GM19238 (cell line): ENCODE measurements at regions not wholly inside any gene's neighbourhood (a gene's known extent, or its start where the extent isn't known, plus 50 kb on each side); places are given as distances from the start of the nearest gene placed in this dataset.

Experiments
- DNase-seq: peaks from one replicate; pipeline ENCODE4 v3.0.0; 2011; ENCODE audit warnings: low spot score; ENCODE audit not compliant: insufficient read length

DNA sequence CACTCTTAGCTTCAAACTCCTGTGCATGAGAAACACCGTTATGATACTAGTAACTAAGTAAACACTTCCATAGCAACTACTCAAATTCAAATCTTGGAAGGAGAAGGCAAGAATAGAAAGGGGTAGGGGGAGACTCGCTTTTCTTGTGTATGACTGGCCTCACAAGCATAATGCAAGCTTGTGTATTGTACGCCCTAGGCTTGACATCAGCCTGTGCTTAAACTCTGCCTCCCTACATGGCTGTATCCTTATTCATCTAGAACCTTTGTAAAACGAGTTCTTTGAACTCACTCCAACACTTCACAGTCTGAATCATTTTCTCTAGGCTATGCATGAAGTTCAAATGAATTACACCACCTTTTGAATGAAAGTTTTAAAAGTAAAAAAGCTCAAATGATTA is 1071.2 kb upstream of the ADGRL3 start:
- no peak for DNase-seq

GRCh38 chr4:60129740-60130139 is 1070.4 kb upstream of the ADGRL3 start:
- no peak for DNase-seq

- DNase-seq: no peak
These were observed 1066.8 kb upstream of the ADGRL3 start for GRCh38 chr4:60133375-60133774.

GRCh38 chr4:60134099-60134498 is 1066.0 kb upstream of the ADGRL3 start:
- no peak for DNase-seq

DNA sequence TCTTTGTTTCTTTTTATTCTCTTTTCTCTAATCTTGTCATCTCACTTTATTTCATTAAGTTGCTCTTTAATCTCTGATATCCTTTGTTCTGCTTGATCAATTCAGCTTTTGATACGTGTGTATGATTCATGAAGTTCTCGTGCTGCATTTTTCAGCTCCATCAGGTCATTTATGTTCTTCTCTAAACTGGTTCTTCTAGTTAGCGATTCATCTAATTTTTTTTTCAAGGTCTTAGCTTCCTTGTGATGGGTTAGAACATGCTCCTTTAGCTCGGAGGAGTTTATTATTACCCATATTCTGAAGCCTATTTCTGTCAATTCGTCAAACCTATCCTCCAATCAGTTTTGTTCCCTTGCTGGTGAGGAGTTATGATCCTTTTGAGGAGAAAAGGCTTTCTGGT is 1045.0 kb upstream of the ADGRL3 start:
- no peak for DNase-seq

DNA sequence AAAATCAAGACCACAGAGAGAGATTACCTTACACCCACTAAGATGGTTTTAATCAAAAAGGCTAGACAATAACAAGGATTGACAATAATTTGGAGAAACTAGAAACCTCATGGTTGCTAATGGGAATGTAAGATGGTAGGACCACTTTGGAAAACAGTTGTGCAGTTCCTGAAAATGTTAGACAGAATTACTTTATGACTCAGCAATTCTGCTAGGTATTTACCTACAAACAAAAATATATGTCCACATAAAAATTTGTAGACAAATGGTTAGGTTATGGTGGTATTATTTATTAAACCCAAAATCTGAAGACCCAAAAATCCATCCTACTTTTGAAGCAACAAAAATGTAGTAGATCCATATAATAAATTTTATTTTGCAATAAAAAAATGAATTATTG is 1027.0 kb upstream of the ADGRL3 start:
- DNase-seq: no peak

DNA sequence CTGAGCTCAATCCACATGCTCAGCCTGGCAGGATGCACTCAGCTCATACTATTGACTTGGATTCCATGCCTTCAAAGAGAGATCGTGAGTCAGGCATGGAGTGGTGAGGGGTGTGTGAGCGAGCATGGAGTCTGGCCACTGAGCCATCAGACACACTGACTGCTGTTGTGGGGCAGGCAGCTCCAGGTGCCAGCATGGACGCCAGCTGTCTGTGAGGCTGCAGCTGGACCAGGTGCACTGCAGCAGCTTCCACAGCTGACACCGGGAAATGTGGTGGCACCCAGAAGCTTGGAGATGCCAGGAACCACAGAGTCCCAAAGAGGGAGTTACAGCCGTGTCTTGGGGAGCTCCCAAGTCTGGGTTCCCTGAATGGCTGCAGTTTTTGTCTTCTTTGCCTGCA is 1026.4 kb upstream of the ADGRL3 start:
- DNase-seq: no peak

DNA sequence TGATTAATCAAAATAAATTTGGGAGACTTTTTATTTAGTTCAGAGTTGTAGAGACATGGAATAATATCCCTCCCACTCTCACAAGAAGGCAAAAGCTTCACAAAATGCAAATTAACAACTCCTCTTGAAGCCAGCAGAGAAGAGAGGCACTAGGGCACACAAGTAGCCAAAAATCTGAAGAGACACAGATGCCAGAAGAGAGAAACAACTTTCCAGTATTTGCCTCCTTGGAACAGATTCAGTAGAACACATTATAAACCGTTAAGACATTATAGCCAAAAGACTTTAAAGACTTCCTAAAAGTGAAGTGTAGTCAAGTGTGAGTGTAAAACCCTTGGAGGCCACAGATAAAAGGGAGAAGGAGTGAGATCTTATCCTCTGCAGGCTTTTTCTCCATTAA is 1024.9 kb upstream of the ADGRL3 start:
- no peak for DNase-seq

DNA sequence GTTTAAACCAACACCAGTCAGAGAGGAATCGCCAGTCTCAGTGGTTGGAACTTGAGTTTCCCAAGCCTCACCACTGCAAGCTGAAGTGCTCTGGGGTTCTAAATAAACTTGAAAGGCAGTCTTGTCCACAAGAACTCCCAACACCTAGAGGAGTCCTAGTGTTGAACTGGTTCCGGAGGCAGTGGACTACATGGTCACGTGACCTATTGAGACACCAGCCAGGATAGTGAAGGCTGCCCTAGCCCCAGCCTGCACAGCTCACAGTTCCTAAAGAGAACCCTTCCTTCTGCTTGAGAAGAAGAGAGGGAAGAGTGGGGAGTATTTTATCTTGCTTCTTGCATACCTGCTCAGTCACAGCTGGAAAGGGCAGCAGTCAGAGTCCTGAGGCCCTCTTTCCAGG is 1012.7 kb upstream of the ADGRL3 start:
- no peak for DNase-seq

DNA sequence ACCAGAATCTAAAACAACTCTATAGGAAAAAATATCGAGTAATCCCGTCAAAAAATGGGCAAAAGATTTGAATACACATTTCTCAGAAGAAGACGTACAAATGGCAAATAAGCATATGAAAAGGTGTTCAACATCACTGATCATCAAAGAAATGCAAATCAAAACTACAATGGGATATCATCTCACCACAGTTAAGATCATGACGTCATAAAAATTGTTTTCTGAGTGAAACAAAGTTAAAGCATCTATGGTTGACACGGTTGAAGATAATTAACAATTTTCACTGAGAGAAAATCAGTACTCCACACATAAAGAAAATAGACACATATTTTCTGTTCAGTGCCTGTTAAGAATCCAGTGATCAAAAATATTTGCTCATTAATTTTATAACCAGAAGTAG is 1010.8 kb upstream of the ADGRL3 start:
- no peak for DNase-seq

GRCh38 chr4:60194214-60194613 is 1005.9 kb upstream of the ADGRL3 start:
- DNase-seq: no peak

- no peak for DNase-seq
These were observed 1004.9 kb upstream of the ADGRL3 start for GRCh38 chr4:60195256-60195655.

GRCh38 chr4:60201052-60201673 is 999.0 kb upstream of the ADGRL3 start:
- peak; percentile 2 for DNase-seq

DNA sequence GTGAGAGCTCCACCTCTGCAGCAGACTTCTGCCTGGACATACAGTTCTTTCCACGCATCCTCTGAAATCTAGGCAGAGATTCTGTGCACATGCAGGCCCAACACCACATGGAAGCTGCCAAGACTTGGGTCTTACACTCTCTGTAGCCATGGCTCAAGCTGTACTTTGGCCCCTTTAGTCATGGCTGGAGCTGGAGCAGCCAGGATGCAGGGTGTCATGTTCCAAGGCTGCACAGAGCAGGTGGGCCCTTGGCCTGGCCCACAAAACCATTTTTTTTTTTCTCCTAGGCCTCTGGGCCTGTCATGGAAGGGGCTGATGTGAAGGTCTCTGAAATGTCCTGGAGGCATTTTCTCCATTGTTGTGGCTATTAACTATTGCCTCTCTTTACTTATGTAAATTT is 990.5 kb upstream of the ADGRL3 start:
- DNase-seq: no peak

- no peak for DNase-seq
These were observed 984.2 kb upstream of the ADGRL3 start for GRCh38 chr4:60215906-60216305.

DNA sequence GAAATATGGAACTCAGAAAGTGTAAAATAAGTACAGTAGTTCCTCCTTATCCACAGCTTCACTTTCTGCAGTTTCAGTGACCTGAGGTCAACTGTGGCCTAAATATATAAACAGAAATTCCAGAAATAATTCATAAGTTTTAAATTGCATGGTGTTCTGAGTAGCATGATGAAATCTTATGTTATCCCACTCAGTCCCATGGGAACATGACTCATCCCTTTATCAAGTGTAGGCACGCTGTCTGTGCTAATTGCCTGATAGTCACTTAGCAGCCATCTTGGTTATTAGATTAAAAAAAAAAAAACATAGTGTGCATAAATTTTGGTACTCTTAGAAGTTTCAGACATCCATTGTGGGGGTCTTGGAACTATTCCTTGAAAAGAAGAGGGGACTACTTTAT is 983.4 kb upstream of the ADGRL3 start:
- DNase-seq: no peak

DNA sequence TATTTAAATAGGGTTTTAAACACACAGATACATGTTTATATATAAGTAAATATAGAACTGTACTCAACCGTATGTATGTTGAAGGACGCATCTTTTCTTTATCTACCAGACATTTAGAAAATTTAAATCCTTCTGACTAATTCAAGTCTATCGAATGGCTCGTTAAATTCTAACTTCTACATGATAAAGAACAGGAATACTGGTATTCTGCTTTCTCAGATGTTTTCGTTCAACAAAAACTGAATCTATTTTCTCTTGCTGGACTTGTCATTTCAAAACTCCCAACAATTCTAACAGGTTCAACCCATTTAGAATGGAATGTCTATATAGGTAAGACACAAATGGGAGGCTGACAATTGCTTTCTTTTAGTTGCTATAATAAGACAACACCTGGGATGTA is 978.3 kb upstream of the ADGRL3 start:
- no peak for DNase-seq

DNA sequence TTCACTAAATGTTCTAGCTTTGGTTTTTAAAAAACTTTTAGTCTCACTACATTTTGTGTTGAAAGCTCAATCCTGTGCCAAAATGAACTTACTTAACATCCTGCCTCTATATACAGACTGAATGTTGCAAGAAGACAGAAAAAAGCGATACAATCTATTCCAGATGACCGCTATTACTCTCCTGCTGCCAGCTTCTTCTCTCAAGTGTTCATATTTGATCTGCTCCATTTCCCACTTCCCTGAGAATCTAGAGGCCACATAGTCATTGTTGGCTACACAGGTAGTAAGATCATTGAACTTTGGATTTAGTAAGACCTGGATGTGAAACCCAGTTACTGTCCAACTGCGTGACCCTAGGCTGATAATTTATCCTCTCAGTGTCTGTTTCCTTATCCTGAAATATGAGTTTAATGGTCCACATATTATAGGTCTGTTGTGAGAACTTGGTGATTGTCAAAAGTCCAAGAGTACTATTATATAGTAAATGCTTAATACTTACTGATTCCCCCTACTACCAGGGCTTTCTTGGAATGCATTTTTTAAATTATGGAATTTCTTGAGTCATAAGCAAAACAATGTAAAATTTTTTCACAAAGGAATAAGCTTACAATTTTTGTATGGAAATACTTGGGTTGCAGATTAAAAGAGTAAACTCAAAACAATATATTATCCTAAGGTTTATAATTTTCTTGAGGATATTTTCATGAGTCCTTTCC is 976.8 kb upstream of the ADGRL3 start:
- DNase-seq: no peak

GRCh38 chr4:60241866-60242265 is 958.3 kb upstream of the ADGRL3 start:
- DNase-seq: no peak

GRCh38 chr4:60249784-60250183 is 950.3 kb upstream of the ADGRL3 start:
- DNase-seq: no peak

DNA sequence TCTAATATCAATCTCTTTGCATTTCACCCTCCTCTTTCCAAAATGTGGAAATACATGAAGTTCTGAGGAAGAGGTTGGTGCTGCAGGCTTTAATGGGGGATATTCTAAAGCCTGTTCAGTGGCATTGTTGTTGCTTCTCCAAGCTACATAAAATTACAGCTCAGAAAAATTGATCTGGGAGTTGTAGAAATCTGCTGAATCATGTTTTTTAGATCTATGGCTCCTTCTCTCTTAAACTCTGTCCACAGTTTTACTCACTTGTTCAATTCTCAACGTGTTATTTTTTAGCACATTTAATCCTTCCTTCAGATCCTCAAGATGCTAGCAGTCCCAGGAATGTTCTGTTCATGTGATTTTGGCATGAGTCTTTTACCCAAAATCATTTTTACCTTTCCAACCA is 949.5 kb upstream of the ADGRL3 start:
- DNase-seq: no peak

DNA sequence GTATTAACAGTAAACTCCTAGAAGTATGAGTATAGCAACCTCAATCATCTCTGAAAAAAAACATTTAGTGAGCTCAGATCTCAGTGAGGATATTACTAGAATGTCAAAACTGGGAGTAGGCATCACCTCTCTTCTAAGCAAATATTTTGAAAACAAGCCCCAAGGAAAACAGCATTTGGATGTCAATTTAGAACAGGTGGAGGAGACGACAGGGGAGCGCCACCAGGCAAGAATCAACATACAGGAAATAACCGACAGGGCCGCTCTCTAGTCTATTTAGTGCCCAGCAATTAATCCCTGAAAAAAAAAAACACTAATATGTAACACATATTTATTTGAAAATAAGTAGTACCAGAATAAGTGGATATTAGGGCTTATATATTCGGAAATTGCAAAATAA is 940.3 kb upstream of the ADGRL3 start:
- DNase-seq: no peak

DNA sequence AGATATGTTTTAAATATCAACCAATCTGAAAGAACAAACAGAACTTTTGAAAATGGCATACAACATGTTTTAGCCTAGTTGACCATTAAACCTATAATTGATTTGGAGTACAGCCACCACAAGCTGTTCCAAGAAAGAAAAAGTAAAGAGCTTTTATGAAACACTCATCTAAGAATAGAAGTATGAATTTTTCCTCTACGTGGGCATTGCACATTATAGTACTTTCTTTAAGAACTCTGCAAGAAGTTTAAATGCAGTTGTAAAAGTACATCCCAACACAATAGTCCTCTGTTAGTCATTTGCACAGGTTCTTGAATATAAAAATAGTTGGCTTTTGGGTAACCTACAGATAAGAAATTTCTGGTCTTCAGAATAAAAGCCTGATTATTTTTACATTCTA is 933.6 kb upstream of the ADGRL3 start:
- no peak for DNase-seq
